Activated effector memory CD4-positive, alpha-beta T cell treated with anti-CD3 and anti-CD28 coated beads, Interleukin-2, amount 50 U/mL, for 16 hours (primary cell): ENCODE measurements at regions not wholly inside any gene's neighbourhood (a gene's known extent, or its start where the extent isn't known, plus 50 kb on each side); places are given as distances from the start of the nearest gene placed in this dataset.
"Not testable (repeated sequence)": the region's sequence is repeated elsewhere in the genome, so short reads cannot be mapped to it uniquely, and the experiment has no call there.

ENCODE experiments used
- DNase-seq: peaks from one replicate; pipeline ENCODE4 v3.0.0-alpha.2; 2020

- no peak for DNase-seq
These were observed 121.2 kb upstream of the LNX1 start for GRCh38 chr4:53712408-53713020.

GRCh38 chr4:53711926-53712325 is 120.6 kb upstream of the LNX1 start:
- no peak for DNase-seq

GRCh38 chr4:53709693-53710092 is 118.4 kb upstream of the LNX1 start:
- DNase-seq, result no peak

GRCh38 chr4:53707491-53707890 is 116.2 kb upstream of the LNX1 start:
- no peak for DNase-seq

- no peak for DNase-seq
These were observed 115.2 kb upstream of the LNX1 start for GRCh38 chr4:53706422-53707032.

- no peak for DNase-seq
These were observed 114.7 kb upstream of the LNX1 start for GRCh38 chr4:53705972-53706371.

- DNase-seq, result no peak
These were observed 114.0 kb upstream of the LNX1 start for GRCh38 chr4:53705151-53705764.

GRCh38 chr4:53704329-53704728 is 113.0 kb upstream of the LNX1 start:
- DNase-seq, result no peak

- DNase-seq, result no peak
These were observed 112.0 kb upstream of the LNX1 start for GRCh38 chr4:53703267-53703655.

GRCh38 chr4:53702334-53703266 is 111.3 kb upstream of the LNX1 start:
- DNase-seq, result no peak

- DNase-seq, result not testable (repeated sequence)
These were observed 110.0 kb upstream of the LNX1 start for GRCh38 chr4:53701260-53701659.

GRCh38 chr4:53699310-53699709 is 108.0 kb upstream of the LNX1 start:
- DNase-seq, result not testable (repeated sequence)

GRCh38 chr4:53697016-53697685 is 105.9 kb upstream of the LNX1 start:
- no peak for DNase-seq

GRCh38 chr4:53695540-53696463 is 104.5 kb upstream of the LNX1 start:
- DNase-seq, result no peak

GRCh38 chr4:53694666-53695065 is 103.4 kb upstream of the LNX1 start:
- DNase-seq, result no peak

- no peak for DNase-seq
These were observed 102.6 kb upstream of the LNX1 start for GRCh38 chr4:53693909-53694308.

- DNase-seq, result no peak
These were observed 102.1 kb upstream of the LNX1 start for GRCh38 chr4:53693408-53693807.

GRCh38 chr4:53688186-53688790 is 97.0 kb upstream of the LNX1 start:
- no peak for DNase-seq

- DNase-seq, result no peak
These were observed 95.2 kb upstream of the LNX1 start for GRCh38 chr4:53686521-53686920.

GRCh38 chr4:53684136-53685130 is 93.1 kb upstream of the LNX1 start:
- no peak for DNase-seq
